ENCODE measurements at regions not wholly inside any gene's neighbourhood (a gene's known extent, or its start where the extent isn't known, plus 50 kb on each side); places are given as distances from the start of the nearest gene placed in this dataset.

DNA sequence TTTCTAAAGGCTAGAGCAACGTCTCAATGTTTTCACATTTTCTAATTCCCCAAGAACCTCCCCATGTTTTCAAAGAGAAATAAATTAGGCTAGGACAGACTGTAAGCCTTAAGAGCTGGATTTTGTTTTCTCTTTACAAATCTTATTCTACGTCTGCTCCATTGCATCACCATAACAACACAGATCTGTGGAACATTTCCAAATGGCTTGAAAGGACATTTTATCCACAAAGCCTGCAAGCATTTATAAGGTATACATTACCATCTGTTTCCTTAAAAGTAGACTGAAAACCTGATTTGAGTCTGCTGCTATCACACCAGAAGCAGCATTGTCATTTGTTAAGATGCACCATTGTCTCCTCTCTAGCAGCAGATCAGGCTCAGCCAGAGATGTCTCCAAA, 115.3 kb upstream of the PLEKHA5 start:
- no peaks in the 10 kb centered on the region for H3K27me3 ChIP-seq
- no peaks in the 10 kb centered on the region for H3K36me3 ChIP-seq
- H3K9me3 ChIP-seq, result no peaks in the 10 kb centered on the region
- no peak overlapping the region for H3K27ac ChIP-seq
- intact Hi-C loops (cut with DNase I; ENCODE audit: low total_unique reads), result no loop called here
- DNase-seq, result no peak
- H3K4me3 ChIP-seq, result no peak overlapping the region
- H3K4me1 ChIP-seq, result no peaks in the 10 kb centered on the region
- no peak for TF ChIP-seq POLR2A (IDR thresholded peaks at IDR 0.05)
- TF ChIP-seq, protein P1, sequence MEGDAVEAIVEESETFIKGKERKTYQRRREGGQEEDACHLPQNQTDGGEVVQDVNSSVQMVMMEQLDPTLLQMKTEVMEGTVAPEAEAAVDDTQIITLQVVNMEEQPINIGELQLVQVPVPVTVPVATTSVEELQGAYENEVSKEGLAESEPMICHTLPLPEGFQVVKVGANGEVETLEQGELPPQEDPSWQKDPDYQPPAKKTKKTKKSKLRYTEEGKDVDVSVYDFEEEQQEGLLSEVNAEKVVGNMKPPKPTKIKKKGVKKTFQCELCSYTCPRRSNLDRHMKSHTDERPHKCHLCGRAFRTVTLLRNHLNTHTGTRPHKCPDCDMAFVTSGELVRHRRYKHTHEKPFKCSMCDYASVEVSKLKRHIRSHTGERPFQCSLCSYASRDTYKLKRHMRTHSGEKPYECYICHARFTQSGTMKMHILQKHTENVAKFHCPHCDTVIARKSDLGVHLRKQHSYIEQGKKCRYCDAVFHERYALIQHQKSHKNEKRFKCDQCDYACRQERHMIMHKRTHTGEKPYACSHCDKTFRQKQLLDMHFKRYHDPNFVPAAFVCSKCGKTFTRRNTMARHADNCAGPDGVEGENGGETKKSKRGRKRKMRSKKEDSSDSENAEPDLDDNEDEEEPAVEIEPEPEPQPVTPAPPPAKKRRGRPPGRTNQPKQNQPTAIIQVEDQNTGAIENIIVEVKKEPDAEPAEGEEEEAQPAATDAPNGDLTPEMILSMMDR (IDR thresholded peaks at IDR 0.05), result no peak

DNA sequence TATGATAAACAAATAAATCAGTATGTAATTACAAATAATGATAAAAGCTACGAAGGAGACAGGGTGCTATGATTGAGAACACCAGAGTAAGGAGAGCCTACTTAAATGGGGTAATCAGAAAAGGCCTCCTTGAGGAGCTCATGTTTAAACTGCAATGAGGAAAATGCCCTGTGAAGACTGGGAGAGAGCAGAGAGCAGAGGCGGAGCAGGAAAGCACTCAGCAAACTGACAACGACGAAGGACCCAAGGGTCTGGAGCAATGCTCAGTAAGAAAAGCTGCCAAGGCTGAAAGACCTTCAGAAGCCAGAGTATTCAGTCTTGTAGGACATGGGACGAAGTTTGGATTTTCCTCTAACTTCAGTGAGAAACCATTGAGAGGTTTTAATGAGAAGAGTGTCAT, 114.2 kb upstream of the PLEKHA5 start:
- TF ChIP-seq, protein P1 (IDR thresholded peaks at IDR 0.05), result no peak
- TF ChIP-seq POLR2A (IDR thresholded peaks at IDR 0.05), result no peak
- intact Hi-C loops (cut with DNase I; ENCODE audit: low total_unique reads), result no loop called here
- no peak overlapping the region for H3K4me3 ChIP-seq
- H3K27me3 ChIP-seq, result no peaks in the 10 kb centered on the region
- no peaks in the 10 kb centered on the region for H3K9me3 ChIP-seq
- no peak for DNase-seq
- no peaks in the 10 kb centered on the region for H3K4me1 ChIP-seq
- no peak overlapping the region for H3K27ac ChIP-seq
- H3K36me3 ChIP-seq, result no peaks in the 10 kb centered on the region

DNA sequence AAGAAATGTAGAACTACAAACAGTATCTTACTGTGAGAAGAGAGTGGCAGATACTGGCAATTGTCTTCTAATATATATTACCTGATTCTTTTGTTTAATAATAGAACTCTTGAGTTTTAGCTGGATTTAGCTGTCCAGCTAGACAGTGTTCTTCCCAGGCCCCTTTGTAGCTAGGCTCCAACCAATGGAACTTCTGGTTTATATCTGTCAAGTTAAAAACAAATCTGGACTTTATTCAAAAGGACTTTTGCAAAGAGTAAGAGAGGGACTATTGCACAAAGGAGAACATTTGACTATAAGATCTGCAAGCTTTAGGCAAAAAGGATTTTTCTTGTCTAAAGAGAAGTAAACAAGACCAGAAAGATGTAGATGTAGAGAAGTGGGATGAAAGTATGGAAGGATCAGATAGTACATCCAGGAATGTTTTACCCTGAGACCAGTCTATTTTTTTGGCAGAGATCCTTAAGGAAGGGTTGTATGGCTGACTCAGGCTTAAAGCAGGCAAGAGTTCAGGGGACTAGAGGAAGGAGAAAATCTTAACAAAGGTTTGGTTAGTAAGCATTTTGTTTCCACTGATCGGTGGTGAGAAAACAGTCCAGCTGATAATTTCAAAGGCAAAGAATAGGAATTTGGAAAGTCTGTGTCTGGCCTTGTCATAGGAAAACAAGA, 111.1 kb upstream of the PLEKHA5 start:
- no peaks in the 10 kb centered on the region for H3K9me3 ChIP-seq
- peak overlapping the region; percentile 48 to 55 for H3K27ac ChIP-seq
- H3K27me3 ChIP-seq, result no peaks in the 10 kb centered on the region
- intact Hi-C loops (cut with DNase I; ENCODE audit: low total_unique reads), result no loop called here
- DNase-seq, result no peak
- H3K36me3 ChIP-seq, result no peaks in the 10 kb centered on the region
- no peak for TF ChIP-seq POLR2A (IDR thresholded peaks at IDR 0.05)
- TF ChIP-seq, protein P1 (IDR thresholded peaks at IDR 0.05), result no peak
- no peak overlapping the region for H3K4me3 ChIP-seq
- H3K4me1 ChIP-seq, result no peaks in the 10 kb centered on the region

DNA sequence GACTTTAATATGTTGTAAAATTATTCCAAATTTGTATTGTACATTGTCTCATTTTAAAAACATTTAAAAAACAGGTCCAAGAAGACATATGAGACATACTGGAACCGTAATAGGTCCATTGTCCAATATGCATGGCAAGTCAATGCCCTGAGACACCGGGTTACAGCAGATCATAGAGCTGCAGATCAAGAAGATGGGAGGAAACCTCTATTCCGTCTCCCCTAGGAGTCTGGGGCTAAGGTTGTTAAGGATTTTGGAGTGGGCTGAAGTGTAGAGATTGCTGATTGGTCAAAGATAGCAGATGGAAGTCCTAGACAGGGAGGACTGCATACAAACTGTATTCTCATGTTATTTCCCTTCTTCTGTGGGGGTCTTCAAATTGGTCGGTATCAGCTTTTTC, 108.3 kb upstream of the PLEKHA5 start:
- Histone ChIP-seq H3K36me3 (no peaks in the 10 kb centered on the region), H3K27ac (no peak overlapping the region), H3K27me3 (no peaks in the 10 kb centered on the region), H3K4me3 (no peak overlapping the region), H3K9me3 (no peaks in the 10 kb centered on the region), H3K4me1 (no peaks in the 10 kb centered on the region)
- intact Hi-C loops (cut with DNase I; ENCODE audit: low total_unique reads), result no loop called here
- DNase-seq, result no peak
- TF ChIP-seq, protein P1 (IDR thresholded peaks at IDR 0.05), result no peak
- TF ChIP-seq POLR2A (IDR thresholded peaks at IDR 0.05), result no peak

DNA sequence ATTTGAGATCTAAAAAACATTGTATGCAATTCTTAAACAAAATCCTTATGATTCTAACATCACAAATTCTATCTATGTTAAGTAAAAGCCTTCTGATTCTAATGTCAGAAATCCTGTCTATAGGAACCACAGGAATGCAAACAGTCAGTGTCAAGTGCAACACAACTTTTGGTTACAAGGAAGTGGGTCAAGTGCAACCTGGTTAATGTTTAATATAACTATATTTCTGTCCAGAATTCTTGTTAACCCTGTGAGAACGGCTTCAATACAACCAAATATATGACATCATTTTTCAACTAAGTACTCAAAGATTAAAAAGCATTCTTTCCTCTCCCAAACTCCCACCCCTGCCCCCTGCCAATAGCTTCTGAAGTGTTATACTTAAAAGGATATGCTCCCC, 107.9 kb upstream of the PLEKHA5 start:
- Histone ChIP-seq H3K9me3 (no peaks in the 10 kb centered on the region), H3K4me3 (no peak overlapping the region), H3K27ac (no peak overlapping the region), H3K4me1 (no peaks in the 10 kb centered on the region), H3K36me3 (no peaks in the 10 kb centered on the region), H3K27me3 (no peaks in the 10 kb centered on the region)
- intact Hi-C loops (cut with DNase I; ENCODE audit: low total_unique reads), result no loop called here
- no peak for TF ChIP-seq POLR2A (IDR thresholded peaks at IDR 0.05)
- TF ChIP-seq, protein P1 (IDR thresholded peaks at IDR 0.05), result no peak
- no peak for DNase-seq
